Suppressor macrophage treated with lipopolysaccharide for 4 hours (primary cell): ENCODE measurements at regions not wholly inside any gene's neighbourhood (a gene's known extent, or its start where the extent isn't known, plus 50 kb on each side); places are given as distances from the start of the nearest gene placed in this dataset.
"Not testable (repeated sequence)": the region's sequence is repeated elsewhere in the genome, so short reads cannot be mapped to it uniquely, and the experiment has no call there.

Source experiments
- DNase-seq: peaks from one replicate; pipeline ENCODE4 v3.0.0-alpha.2; 2020

GRCh38 chr10:55892276-55892675 lies 468.8 kb downstream of the ZWINT start:
- no peak for DNase-seq

- DNase-seq: no peak
These were observed 479.5 kb downstream of the ZWINT start for GRCh38 chr10:55881588-55881987.

GRCh38 chr10:55873485-55873884 lies 487.6 kb downstream of the ZWINT start:
- DNase-seq: no peak

GRCh38 chr10:55870186-55870585 lies 490.9 kb downstream of the ZWINT start:
- no peak for DNase-seq

GRCh38 chr10:55867848-55868247 lies 493.2 kb downstream of the ZWINT start:
- no peak for DNase-seq

GRCh38 chr10:55858730-55859129 lies 502.3 kb downstream of the ZWINT start:
- no peak for DNase-seq

GRCh38 chr10:55852900-55853299 lies 508.2 kb downstream of the ZWINT start:
- DNase-seq: no peak

GRCh38 chr10:55837273-55837672 lies 523.8 kb downstream of the ZWINT start:
- DNase-seq: no peak

- DNase-seq: no peak
These were observed 539.0 kb downstream of the ZWINT start for GRCh38 chr10:55822096-55822495.

- DNase-seq: no peak
These were observed 540.6 kb downstream of the ZWINT start for GRCh38 chr10:55820478-55820877.

- no peak for DNase-seq
These were observed 541.0 kb downstream of the ZWINT start for GRCh38 chr10:55820071-55820470.

GRCh38 chr10:55813451-55814170 lies 547.4 kb downstream of the ZWINT start:
- DNase-seq: no peak

GRCh38 chr10:55803055-55803454 lies 558.0 kb downstream of the ZWINT start:
- no peak for DNase-seq

GRCh38 chr10:55801353-55801661 lies 559.8 kb downstream of the ZWINT start:
- no peak for DNase-seq

GRCh38 chr10:55800602-55801352 lies 560.3 kb downstream of the ZWINT start:
- DNase-seq: no peak

- DNase-seq: no peak
These were observed 568.0 kb downstream of the ZWINT start for GRCh38 chr10:55793024-55793423.

GRCh38 chr10:55790276-55790675 lies 570.8 kb downstream of the ZWINT start:
- DNase-seq: not testable (repeated sequence)

GRCh38 chr10:55786461-55787050 lies 574.5 kb downstream of the ZWINT start:
- DNase-seq: no peak

- no peak for DNase-seq
These were observed 578.9 kb downstream of the ZWINT start for GRCh38 chr10:55782181-55782580.

- no peak for DNase-seq
These were observed 594.8 kb downstream of the ZWINT start for GRCh38 chr10:55766212-55766611.

- DNase-seq: no peak
These were observed 610.6 kb downstream of the ZWINT start for GRCh38 chr10:55750458-55750857.

- no peak for DNase-seq
These were observed 613.8 kb downstream of the ZWINT start for GRCh38 chr10:55747244-55747643.

- no peak for DNase-seq
These were observed 615.1 kb downstream of the ZWINT start for GRCh38 chr10:55746002-55746401.

- no peak for DNase-seq
These were observed 618.6 kb downstream of the ZWINT start for GRCh38 chr10:55742487-55742886.
